ENCODE measurements at regions not wholly inside any gene's neighbourhood (a gene's known extent, or its start where the extent isn't known, plus 50 kb on each side); places are given as distances from the start of the nearest gene placed in this dataset.

GRCh38 chr2:235311044-235311443 is 182.8 kb upstream of the AGAP1 start:
- ATAC-seq = no peak

DNA sequence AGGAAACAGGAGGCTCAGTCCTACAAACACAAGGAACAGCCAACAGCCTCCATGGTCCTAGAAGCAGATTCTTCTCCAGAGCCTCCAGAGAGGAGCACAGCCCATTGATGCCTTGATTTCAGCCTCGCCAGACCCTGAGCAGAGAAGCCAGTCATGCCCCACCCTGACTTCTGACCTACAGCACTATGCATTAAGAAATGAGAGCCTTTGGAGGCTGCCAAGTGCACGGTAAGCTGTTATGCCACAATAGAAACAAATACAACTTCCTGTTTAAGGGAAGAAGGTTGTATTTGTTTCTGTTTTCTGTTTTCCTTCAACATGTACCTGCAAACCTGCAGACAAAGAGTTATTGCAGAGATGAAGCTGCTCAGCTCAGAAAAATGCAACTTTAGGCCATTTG is 181.3 kb upstream of the AGAP1 start:
- no peak for ATAC-seq

DNA sequence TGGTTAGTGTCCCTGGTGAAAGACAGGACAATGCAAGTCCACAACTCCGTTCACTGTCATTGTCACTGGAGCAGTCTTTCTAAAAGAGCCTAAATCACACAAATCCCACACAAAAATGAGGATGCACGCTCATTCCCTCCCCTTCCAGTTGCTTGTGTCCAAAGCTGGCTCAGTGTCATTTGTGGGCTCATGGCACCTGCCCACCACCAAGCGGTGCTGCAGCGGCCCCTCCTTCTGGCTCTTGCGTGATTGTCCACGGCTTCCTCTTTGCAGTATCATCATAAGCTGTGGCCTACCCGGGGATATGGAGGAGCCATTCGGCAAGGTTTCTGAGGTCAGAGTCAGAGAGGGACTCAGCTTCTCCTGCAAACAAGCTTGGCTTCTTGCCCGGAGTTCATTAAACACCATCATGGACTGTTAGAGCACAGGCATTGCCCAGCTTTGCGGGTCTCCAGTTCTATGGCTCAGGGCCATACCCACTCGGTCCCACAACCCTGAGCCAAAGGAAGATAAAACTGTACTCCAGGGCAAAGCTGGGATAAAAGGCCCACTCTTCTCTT is 179.4 kb upstream of the AGAP1 start:
- ATAC-seq = no peak

- peak; percentile 49 for ATAC-seq
Measured at GRCh38 chr2:235319095-235319494, 174.7 kb upstream of the AGAP1 start.

DNA sequence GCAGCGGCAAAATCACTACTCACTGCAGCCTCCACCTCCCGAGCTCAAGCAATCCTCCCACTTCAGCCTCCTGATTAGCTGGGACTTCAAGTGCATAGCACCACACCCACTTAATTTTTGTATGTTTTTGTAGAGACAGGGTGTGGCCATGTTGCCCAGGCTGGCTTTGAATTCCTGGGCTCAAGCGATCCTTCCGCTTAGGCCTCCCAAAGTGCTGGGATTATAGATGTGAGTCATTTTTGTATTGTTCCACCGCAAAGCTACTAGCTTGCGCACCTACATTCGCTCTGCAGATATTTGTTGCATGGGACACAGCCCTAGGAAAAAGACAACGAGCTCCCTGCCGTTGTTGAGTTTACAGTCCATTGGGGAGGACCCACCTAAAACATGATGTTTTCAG is 173.5 kb upstream of the AGAP1 start:
- peak; percentile 89 for ATAC-seq

DNA sequence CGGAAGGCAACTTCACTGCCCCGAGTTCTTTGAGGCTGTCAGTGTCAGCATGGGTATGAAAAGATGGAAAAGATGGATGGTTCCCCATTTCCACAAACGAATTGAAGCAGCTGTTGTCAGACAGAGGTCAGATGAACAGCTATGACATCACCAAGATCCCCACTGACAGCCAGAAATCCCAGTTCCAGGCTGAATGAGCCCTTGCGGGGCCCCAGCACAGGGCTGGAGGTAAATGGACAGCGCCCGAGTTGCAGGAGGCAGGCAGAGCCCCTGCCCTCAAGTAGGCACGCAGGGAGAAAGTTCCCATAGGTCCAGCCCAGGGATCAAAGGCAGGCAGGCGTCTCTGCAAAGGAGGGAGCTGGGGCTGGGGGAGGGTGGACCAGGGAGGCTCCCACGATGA is 169.5 kb upstream of the AGAP1 start:
- no peak for ATAC-seq

GRCh38 chr2:235325151-235325550 is 168.7 kb upstream of the AGAP1 start:
- ATAC-seq = peak; percentile 56

DNA sequence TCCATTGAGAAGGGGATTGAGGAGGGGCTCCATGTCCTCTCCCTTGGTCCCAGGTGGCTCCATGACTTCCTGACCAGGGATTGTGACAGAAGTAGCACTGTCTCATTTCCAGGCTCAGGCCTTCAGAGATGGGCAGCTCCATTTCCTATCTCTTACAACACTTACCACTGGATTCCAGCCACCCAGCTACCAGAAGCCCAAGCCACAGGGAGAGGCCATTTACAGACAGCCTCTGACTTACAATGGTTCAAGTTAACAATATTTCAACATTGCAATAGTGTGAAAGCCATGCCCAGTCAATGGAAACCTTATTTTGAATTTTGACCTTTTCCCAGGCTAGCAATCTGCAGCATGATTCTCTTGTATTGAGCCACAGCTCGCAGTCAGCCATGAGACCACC is 164.9 kb upstream of the AGAP1 start:
- no peak for ATAC-seq

GRCh38 chr2:235330775-235331451 is 162.9 kb upstream of the AGAP1 start:
- peak; percentile 94 for ATAC-seq

DNA sequence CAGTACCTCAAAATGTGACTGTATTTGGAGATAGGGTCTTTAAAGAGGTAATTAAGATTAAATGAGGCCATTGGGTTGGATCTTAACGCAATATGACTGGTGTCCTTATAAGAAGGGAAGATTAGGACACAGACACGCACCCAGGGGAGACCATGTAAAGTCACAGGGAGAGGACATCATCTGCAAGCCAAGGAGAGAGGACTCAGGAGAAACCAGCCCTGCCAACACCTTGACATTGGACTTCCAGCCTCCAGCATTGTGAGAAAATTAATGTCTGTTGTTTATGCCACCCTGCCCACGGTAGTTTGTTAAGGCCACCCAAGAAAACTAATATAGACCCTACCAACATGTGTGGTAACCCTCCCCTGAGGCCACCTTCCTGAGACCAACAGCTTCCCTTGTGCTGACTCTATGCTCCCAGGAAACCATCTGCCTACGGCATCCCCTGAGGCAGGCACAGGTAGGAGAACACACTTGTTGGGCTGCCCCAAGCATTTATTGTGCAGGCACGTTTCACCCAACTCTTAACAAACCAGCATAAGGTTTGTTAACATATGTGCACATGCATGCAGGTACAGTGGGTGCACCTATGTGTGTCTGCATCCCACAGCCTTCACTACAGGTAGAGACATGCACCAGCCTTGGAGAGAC is 161.5 kb upstream of the AGAP1 start:
- ATAC-seq = no peak

GRCh38 chr2:235333076-235333475 is 160.8 kb upstream of the AGAP1 start:
- ATAC-seq = no peak

DNA sequence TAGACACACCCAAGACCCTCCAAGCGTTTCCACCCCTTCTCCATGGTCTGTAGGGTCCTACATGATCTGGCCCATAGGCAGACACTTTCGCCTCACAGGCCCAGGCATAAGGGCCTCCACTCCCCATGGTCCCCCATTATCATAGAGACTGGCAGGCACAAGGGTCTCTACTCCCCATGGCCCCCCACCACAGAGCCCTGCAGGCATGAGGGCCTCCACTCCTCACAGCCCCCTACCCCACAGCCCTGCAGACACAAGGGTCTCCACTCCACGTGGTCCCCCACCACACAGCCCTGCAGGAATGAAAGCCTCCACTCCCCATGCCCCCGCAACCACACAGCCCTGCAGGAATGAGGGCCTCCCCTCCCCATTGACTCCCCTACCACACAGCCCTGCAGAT is 159.7 kb upstream of the AGAP1 start:
- peak; percentile 10 for ATAC-seq

GRCh38 chr2:235343156-235343774 is 150.6 kb upstream of the AGAP1 start:
- no peak for ATAC-seq

- ATAC-seq = peak; percentile 32
Measured at GRCh38 chr2:235343869-235344268, 150.0 kb upstream of the AGAP1 start.

GRCh38 chr2:235345745-235346144 is 148.1 kb upstream of the AGAP1 start:
- no peak for ATAC-seq

DNA sequence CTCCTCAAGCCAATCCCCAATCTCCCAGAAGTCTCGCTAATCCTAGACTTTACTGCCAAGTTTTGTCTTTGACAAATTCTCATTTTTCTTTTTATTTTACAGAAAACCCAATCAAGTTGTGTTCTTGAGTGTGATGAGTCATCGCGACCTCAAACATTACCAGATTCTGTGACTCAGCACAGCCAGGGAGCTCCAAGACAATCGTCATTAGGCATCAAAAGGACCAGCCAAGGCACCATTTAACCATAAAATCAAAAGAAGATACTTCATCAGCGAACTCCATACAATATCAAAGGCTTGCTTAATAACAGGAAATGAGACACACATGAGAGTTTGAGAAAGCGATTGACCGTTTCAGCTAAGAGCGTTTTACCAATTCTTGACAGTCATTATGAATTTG is 146.2 kb upstream of the AGAP1 start:
- peak; percentile 48 for ATAC-seq

DNA sequence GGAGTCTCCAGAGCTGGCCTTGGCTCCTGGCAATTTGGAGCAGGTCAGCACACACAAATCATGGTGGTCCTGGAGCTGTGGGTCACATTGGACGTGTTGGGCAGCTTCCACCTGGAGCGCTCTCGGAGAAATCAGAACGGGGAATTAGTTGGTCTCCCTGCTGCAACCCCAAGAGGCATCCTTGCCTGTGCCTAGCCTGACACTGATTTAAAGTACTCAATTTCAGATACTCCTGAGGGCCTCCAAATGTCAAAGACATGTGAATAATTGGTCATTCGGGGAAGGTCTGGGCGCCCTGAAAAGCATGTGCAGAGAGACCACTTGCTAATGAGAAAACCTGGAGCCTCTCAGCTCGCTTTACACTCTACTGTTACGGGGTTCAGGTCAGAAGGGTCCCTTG is 145.5 kb upstream of the AGAP1 start:
- ATAC-seq = no peak

GRCh38 chr2:235350234-235350633 is 143.6 kb upstream of the AGAP1 start:
- ATAC-seq = no peak

DNA sequence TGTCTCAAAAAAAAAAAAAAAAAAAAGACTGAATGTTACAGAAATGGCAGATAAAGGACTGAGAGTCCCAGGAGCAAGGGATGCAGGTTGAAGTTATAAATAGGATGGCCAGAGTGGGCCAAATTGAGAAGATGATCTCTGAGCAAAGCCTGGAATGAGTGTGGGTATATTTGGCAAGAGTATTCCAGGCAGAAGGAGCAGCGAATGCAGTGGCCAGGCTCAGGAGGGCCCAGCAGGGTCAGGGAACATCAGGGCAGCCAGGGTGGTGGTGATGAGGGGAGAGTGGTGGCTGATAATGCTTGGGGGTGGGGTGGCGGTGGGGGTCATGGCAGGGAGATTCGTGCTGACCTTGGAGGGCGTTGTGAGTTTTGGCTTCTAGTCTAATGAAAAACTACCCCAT is 141.3 kb upstream of the AGAP1 start:
- no peak for ATAC-seq

DNA sequence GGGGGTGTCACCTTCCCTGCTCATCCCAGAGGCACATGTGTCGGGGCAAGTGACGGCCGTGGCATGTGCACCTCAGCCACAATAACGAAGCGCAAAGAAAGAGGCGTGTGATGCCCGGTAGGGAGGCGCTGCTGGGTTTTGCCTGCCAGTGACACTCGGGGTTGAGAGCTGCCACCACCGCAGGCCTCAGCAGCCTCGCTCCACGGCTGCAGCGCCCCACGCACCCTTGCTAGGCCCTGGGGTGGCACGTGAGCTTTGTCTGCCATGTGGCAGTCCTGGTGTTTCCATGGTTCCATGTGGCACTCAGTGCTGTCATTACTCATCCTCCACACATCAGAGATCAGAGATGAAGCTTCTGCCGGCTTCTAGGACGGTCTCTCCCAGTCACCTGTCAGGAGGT is 136.0 kb upstream of the AGAP1 start:
- no peak for ATAC-seq

DNA sequence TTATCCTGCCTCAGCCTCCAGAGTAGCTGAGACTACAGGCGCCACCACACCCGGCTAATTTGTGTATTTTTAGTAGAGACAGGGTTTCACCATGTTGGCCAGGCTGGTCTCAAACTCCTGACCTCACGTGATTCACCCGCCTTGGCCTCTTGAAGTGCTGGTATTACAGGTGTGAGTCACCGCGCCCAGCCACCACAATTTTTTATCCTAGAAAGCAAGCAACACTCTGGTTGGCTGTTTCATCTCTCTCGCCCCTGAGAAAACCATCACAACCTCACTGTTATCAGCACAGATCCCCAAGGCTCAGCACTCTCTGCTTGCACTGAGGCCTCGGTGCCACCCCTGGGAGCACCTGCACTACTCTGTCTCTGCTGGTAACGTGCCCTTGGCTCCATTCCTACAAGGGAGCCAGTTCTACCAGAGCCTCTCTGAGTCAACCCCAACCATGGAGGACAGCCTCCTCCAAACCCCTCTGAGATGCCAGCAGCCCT is 134.8 kb upstream of the AGAP1 start:
- ATAC-seq = peak; percentile 49

- no peak for ATAC-seq
Measured at GRCh38 chr2:235360446-235360845, 133.4 kb upstream of the AGAP1 start.

- ATAC-seq = no peak
Measured at GRCh38 chr2:235365743-235366142, 128.1 kb upstream of the AGAP1 start.

DNA sequence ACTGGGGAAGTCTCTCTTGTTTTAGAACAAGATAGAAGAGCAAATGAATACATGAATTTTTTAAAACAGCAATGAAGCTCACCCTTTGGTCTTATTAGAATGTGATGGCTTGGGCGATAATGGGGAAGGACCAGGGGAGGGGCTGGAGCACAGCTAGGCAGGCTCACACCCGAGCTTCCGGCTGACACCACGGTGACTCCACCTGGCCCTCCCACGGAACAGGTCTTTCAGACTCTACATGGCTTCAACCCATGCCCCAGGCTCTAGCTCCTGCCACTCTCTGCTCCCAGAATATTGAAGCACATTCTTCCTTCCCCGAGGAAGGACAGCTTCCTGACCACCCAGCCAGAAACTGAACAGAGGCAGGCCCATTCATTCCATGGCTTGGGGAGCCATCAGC is 127.5 kb upstream of the AGAP1 start:
- peak; percentile 92 for ATAC-seq

All from esophagus mucosa (tissue), 1 donor.